CD14-positive monocyte (primary cell): ENCODE measurements at regions not wholly inside any gene's neighbourhood (a gene's known extent, or its start where the extent isn't known, plus 50 kb on each side); places are given as distances from the start of the nearest gene placed in this dataset.

Experiments
- DNase-seq, 3 donors: peaks; one replicate each; pipeline ENCODE4 v3.0.0-alpha.2; 2011 to 2022
- H2AFZ ChIP-seq: 2 replicates; pipeline ENCODE4 v1.6.0; 2012; ENCODE audit warnings: mild to moderate bottlenecking, low read depth, low read length, inconsistent platforms; ENCODE audit not compliant: insufficient read depth, poor library complexity, severe bottlenecking
- H3K27ac ChIP-seq, 2 donors: 1 replicate in 1 of 2; 2 replicates in 1 of 2; pipeline ENCODE4 v1.5.1; 2012 to 2013; ENCODE audit warnings: low read length in 2 of 2, control low read depth in 1 of 2, inconsistent platforms in 1 of 2, low read depth in 1 of 2, mild to moderate bottlenecking in 1 of 2
- H3K27me3 ChIP-seq, 2 donors: one replicate each; pipeline versions ENCODE4 v1.6.0 to v1.6.1; 2011 to 2013; ENCODE audit warnings: low read length in 2 of 2; ENCODE audit not compliant: control insufficient read depth in 2 of 2, insufficient read depth in 2 of 2
- H3K36me3 ChIP-seq, 2 donors: replicated peaks in 1 of 2; 1 replicate in 1 of 2; 2 replicates in 1 of 2; pipeline versions ENCODE4 v1.5.1 to v1.6.1; 2012 to 2013; ENCODE audit warnings: low read length in 2 of 2, control low read depth in 1 of 2, inconsistent platforms in 1 of 2, mild to moderate bottlenecking in 1 of 2; ENCODE audit not compliant: insufficient read depth in 2 of 2, control insufficient read depth in 1 of 2
- H3K4me1 ChIP-seq, 2 donors: 1 replicate in 1 of 2; 2 replicates in 1 of 2; pipeline versions ENCODE4 v1.5.1 to v1.6.1; 2012 to 2013; ENCODE audit warnings: low read length in 2 of 2, control low read depth in 1 of 2, inconsistent platforms in 1 of 2, mild to moderate bottlenecking in 1 of 2, moderate library complexity in 1 of 2; ENCODE audit not compliant: insufficient read depth in 2 of 2, control insufficient read depth in 1 of 2
- H3K4me2 ChIP-seq: replicated peaks from 2 replicates; pipeline ENCODE3; 2012; ENCODE audit warnings: low read length, moderate library complexity, mild to moderate bottlenecking; ENCODE audit not compliant: poor library complexity, severe bottlenecking; ENCODE audit errors: extremely low read depth
- H3K4me3 ChIP-seq, 3 experiments: fragments of 200-600 bp in 1 of 3; sonication (generic) in 1 of 3; replicated peaks in 1 of 3; 1 replicate in 2 of 3; 2 replicates in 1 of 3; pipeline ENCODE4 v1.5.1; 2011 to 2013; ENCODE audit warnings: low read length in 3 of 3, mild to moderate bottlenecking in 3 of 3, control low read depth in 2 of 3, low read depth in 2 of 3, inconsistent platforms in 1 of 3, moderate library complexity in 1 of 3
- H3K79me2 ChIP-seq: 2 replicates; pipeline ENCODE4 v1.6.0; 2012; ENCODE audit warnings: mild to moderate bottlenecking, control low read depth, inconsistent platforms, low read length, moderate library complexity; ENCODE audit not compliant: insufficient read depth
- H3K9ac ChIP-seq: 2 replicates; pipeline ENCODE4 v1.6.0; 2017; ENCODE audit warnings: low read length, mild to moderate bottlenecking; ENCODE audit not compliant: insufficient read depth, poor library complexity, severe bottlenecking
- H3K9me3 ChIP-seq, 2 donors: replicated peaks in 1 of 2; 1 replicate in 1 of 2; 2 replicates in 1 of 2; pipeline versions ENCODE4 v1.5.1 to v1.6.1; 2012 to 2013; ENCODE audit warnings: low read length in 2 of 2, control low read depth in 1 of 2; ENCODE audit not compliant: control insufficient read depth in 1 of 2, insufficient read depth in 1 of 2
- H4K20me1 ChIP-seq: 2 replicates; pipeline ENCODE4 v1.6.0; 2012; ENCODE audit warnings: mild to moderate bottlenecking, low read length, control low read depth, moderate library complexity; ENCODE audit not compliant: insufficient read depth
- H3K27ac Mint-ChIP-seq, 7 donors: one replicate each; pipeline ENCODE4 v1.8.0; 2020; ENCODE audit warnings: mild to moderate bottlenecking in 7 of 7, mixed read lengths in 7 of 7, moderate library complexity in 6 of 7, inconsistent platforms in 2 of 7
- H3K27me3 Mint-ChIP-seq, 3 donors: one replicate each; pipeline ENCODE4 v1.8.0; 2021 to 2022; ENCODE audit warnings: low read depth in 3 of 3, mild to moderate bottlenecking in 3 of 3, mixed read lengths in 3 of 3, moderate library complexity in 3 of 3, inconsistent platforms in 1 of 3
- H3K36me3 Mint-ChIP-seq, 2 donors: one replicate each; pipeline ENCODE4 v1.8.0; 2020; ENCODE audit warnings: mixed read lengths in 2 of 2, inconsistent platforms in 1 of 2, mild to moderate bottlenecking in 1 of 2
- H3K4me1 Mint-ChIP-seq: one replicate; pipeline ENCODE4 v1.8.0; 2020; ENCODE audit warnings: mild to moderate bottlenecking, mixed read lengths
- H3K4me3 Mint-ChIP-seq, 2 donors: one replicate each; pipeline ENCODE4 v1.8.0; 2020; ENCODE audit warnings: mild to moderate bottlenecking in 2 of 2, mixed read lengths in 2 of 2, moderate library complexity in 1 of 2
- H3K9me3 Mint-ChIP-seq, 7 donors: one replicate each; pipeline ENCODE4 v1.8.0; 2020 to 2022; ENCODE audit warnings: mixed read lengths in 7 of 7, mild to moderate bottlenecking in 6 of 7, moderate library complexity in 6 of 7, inconsistent platforms in 2 of 7
- WGBS: methylation state at CpG from one replicate; pipeline ENCODE4 v1.1.5; 2013; ENCODE audit warnings: missing lambda C conversion rate; ENCODE audit not compliant: insufficient coverage; 5-methylcytosine and 5-hydroxymethylcytosine counted together
- intact Hi-C, 2 donors: fragments of 100-400 bp; cut with micrococcal nuclease; formaldehyde crosslinking; loops; one replicate each; pipeline versions ENCODE4 v1.15.0 to v1.15.1; 2023
- TF ChIP-seq, protein P1 (sequence below): fragments of 200-600 bp; IDR thresholded peaks from one replicate; pipeline ENCODE4 v1.8.0; 2022; ENCODE audit warnings: antibody characterized with exemption, mild to moderate bottlenecking

DNA sequence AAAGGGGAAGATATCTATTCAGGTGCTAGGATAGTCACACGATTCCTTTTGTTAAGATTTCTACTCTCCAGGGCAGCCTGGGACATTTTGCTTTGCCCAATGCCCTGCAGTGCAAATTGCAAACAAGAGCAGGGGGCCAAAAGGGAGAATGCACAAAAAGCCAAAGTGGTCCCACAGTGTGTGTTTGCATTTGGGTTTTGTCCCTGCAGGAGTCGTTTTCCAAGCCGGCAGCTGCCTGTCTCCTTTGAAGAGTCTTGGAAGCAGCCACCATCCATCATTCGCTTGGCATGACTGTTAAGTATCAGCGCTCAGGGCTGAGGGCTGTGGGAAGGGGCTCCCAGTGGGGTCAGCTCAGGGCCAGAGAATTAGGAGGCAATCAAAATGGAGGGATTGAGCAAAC lies 184.7 kb downstream of the MIAT start:
- TF ChIP-seq, protein P1, sequence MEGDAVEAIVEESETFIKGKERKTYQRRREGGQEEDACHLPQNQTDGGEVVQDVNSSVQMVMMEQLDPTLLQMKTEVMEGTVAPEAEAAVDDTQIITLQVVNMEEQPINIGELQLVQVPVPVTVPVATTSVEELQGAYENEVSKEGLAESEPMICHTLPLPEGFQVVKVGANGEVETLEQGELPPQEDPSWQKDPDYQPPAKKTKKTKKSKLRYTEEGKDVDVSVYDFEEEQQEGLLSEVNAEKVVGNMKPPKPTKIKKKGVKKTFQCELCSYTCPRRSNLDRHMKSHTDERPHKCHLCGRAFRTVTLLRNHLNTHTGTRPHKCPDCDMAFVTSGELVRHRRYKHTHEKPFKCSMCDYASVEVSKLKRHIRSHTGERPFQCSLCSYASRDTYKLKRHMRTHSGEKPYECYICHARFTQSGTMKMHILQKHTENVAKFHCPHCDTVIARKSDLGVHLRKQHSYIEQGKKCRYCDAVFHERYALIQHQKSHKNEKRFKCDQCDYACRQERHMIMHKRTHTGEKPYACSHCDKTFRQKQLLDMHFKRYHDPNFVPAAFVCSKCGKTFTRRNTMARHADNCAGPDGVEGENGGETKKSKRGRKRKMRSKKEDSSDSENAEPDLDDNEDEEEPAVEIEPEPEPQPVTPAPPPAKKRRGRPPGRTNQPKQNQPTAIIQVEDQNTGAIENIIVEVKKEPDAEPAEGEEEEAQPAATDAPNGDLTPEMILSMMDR = no peak
- intact Hi-C loops = no loop called here
- 94% methylated on average over 4 of the region's 5 CpGs for WGBS

DNA sequence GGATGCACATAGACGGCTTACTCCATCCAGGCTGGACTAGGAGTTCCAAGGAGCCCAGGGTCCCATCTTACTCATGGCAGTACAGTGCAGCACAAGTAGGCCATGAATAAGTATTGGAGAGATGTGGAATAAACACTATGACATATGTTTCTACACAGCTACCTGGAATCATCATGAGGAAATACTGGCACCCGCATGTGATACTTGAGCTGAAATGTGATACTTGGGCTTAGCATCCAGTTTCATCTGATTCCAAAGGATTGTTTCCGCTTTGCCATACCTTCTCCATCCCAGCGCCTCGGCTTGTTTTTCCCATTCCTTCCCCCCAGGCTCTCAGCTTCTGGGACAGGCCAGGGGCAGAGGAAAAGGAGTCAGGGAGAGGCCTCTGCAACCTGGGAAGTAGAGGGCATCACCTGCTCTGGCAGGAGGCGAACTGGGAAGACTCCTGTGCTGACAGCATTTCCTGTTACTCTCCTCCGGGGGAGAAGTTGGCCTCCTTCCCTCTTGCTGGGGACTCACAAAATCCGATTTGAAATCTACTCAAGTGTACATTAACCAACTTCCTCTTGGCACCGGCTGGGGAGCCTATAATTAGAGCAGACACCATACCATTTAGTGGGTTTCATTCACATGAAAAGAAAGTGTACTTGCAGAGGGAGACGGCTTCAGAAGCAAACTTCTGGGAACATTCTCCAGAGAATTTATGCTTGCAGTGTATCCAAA lies 187.8 kb downstream of the MIAT start:
- intact Hi-C loops = no loop called here
- no peak overlapping the region for H3K27ac Mint-ChIP-seq
- Histone ChIP-seq H3K9me3 (no peaks in the 10 kb centered on the region), H3K4me1 (peaks cover 4 to 6% of the 10 kb centered on the region in 2 donors), H3K4me3 (no peak overlapping the region), H4K20me1 (no peaks in the 10 kb centered on the region), H3K4me2 (no peak overlapping the region), H3K27ac (no peak overlapping the region), H2AFZ (no peak overlapping the region), H3K9ac (no peak overlapping the region), H3K36me3 (no peaks in the 10 kb centered on the region), H3K79me2 (no peaks in the 10 kb centered on the region), H3K27me3 (no peaks in the 10 kb centered on the region)
- DNase-seq = no peak
- H3K36me3 Mint-ChIP-seq = no peaks in the 10 kb centered on the region
- WGBS = 16% methylated on average over 5 of the region's 10 CpGs
- H3K9me3 Mint-ChIP-seq = peaks cover 0 to 2% (median 0%) of the 10 kb centered on the region in 7 donors
- H3K4me3 Mint-ChIP-seq = no peak overlapping the region
- TF ChIP-seq, protein P1 = no peak
- H3K4me1 Mint-ChIP-seq = peaks cover 20% of the 10 kb centered on the region
- H3K27me3 Mint-ChIP-seq = peaks cover 0 to 3% (median 2%) of the 10 kb centered on the region in 3 donors

More for the DNA sequence above, 184.7 kb downstream of the MIAT start:
- Mint-ChIP-seq H3K27me3 (peaks cover 0 to 1% (median 0%) of the 10 kb centered on the region in 3 donors), H3K4me3 (no peak overlapping the region), H3K36me3 (no peaks in the 10 kb centered on the region), H3K9me3 (peaks cover 0 to 1% (median 0%) of the 10 kb centered on the region in 7 donors), H3K27ac (no peak overlapping the region), H3K4me1 (peaks cover 18% of the 10 kb centered on the region)
- no peaks in the 10 kb centered on the region for H3K36me3 ChIP-seq
- H3K27me3 ChIP-seq = no peaks in the 10 kb centered on the region
- no peaks in the 10 kb centered on the region for H4K20me1 ChIP-seq
- no peak overlapping the region for H3K4me2 ChIP-seq
- no peaks in the 10 kb centered on the region for H3K9me3 ChIP-seq
- H3K9ac ChIP-seq = no peak overlapping the region
- H3K4me1 ChIP-seq = peaks cover 4 to 6% of the 10 kb centered on the region in 2 donors
- H3K4me3 ChIP-seq = no peak overlapping the region
- no peak overlapping the region for H3K27ac ChIP-seq
- H2AFZ ChIP-seq = no peak overlapping the region
- no peak for DNase-seq
- no peaks in the 10 kb centered on the region for H3K79me2 ChIP-seq
